Liver (tissue), 3 donors: ENCODE measurements at regions not wholly inside any gene's neighbourhood (a gene's known extent, or its start where the extent isn't known, plus 50 kb on each side); places are given as distances from the start of the nearest gene placed in this dataset.

Experiments used
- CTCF ChIP-seq: fragments of 150-350 bp; IDR thresholded peaks from 2 replicates; pipeline ENCODE4 v1.5.1; 2017; ENCODE audit warnings: improper control_type of control experiment, low read depth, low read length; ENCODE audit not compliant: missing input control
- MAX ChIP-seq: IDR thresholded peaks from 2 replicates; pipeline ENCODE4 v1.6.1; 2016; ENCODE audit warnings: antibody characterized with exemption
- NR2F2 ChIP-seq: IDR thresholded peaks from 2 replicates; pipeline ENCODE4 v1.6.1; 2016; ENCODE audit warnings: antibody characterized with exemption
- REST ChIP-seq: IDR thresholded peaks from 2 replicates; pipeline ENCODE4 v1.6.1; 2016; ENCODE audit warnings: antibody characterized with exemption, mild to moderate bottlenecking
- donor health status: healthy.
- donor health status: healthy.

DNA sequence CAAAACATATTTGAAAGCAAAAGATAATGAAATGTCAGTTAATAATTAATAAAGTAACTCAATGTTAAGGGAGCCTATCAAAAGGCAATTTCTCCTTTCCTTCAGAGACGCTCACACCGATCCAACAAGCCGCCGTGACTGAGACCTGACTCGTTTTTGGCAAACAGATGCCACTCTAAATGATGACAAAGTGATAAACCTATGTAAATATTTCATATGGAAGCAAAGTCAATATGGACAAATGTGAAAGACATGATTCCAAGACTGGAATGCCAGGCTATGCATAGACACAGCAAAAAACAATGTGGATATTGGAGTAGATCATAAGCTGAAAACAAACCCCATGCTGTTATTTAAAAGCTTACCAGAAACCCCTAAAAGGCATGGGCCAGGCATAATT lies 137.2 kb upstream of the SUCLG2 start:
- TF ChIP-seq NR2F2 (no peak), CTCF (no peak), REST (no peak), MAX (no peak)
